Esophagus squamous epithelium (tissue), 5 donors: ENCODE measurements at regions not wholly inside any gene's neighbourhood (a gene's known extent, or its start where the extent isn't known, plus 50 kb on each side); places are given as distances from the start of the nearest gene placed in this dataset.

Source experiments
- DNase-seq: peaks from one replicate; lab custom pipeline; 2025; lab: John Stamatoyannopoulos, UW
- H3K27ac ChIP-seq, 4 donors: fragments of 200-600 bp; sonication (generic); one replicate each; pipeline ENCODE4 v1.5.1; 2016 to 2019; ENCODE audit warnings: mild to moderate bottlenecking in 1 of 4
- H3K27me3 ChIP-seq, 4 donors: fragments of 200-600 bp; sonication (generic); 1 replicate in 3 of 4; 2 replicates in 1 of 4; pipeline versions ENCODE4 v1.5.1 to v1.6.0; 2017 to 2021; ENCODE audit warnings: antibody characterized with exemption in 1 of 4
- H3K36me3 ChIP-seq, 3 donors: fragments of 200-600 bp; sonication (generic); one replicate each; pipeline ENCODE4 v1.5.1; 2016 to 2019
- H3K4me1 ChIP-seq, 3 donors: fragments of 200-600 bp; sonication (generic); one replicate each; pipeline ENCODE4 v1.5.1; 2017 to 2019
- H3K4me3 ChIP-seq, 4 donors: fragments of 200-600 bp; sonication (generic); 1 replicate in 3 of 4; 2 replicates in 1 of 4; pipeline ENCODE4 v1.5.1; 2016 to 2019; ENCODE audit warnings: mild to moderate bottlenecking in 2 of 4, moderate library complexity in 1 of 4
- H3K9me3 ChIP-seq, 3 donors: fragments of 200-600 bp; sonication (generic); one replicate each; pipeline ENCODE4 v1.5.1; 2016 to 2019
- CTCF ChIP-seq, 6 experiments: fragments of 450-650 bp in 4 of 6; fragments of 200-600 bp in 2 of 6; sonication (generic) in 2 of 6; IDR thresholded peaks; one replicate each; pipeline ENCODE4 v1.5.1; 2016 to 2019; ENCODE audit warnings: antibody characterized with exemption in 6 of 6, mild to moderate bottlenecking in 4 of 6, moderate library complexity in 4 of 6
- POLR2A ChIP-seq, 4 donors: fragments of 450-650 bp; IDR thresholded peaks; one replicate each; pipeline ENCODE4 v1.6.1; 2017; ENCODE audit warnings: antibody characterized with exemption in 4 of 4, mild to moderate bottlenecking in 4 of 4, moderate library complexity in 3 of 4
- WGBS, 2 donors: methylation state at CpG; one replicate each; pipeline ENCODE4 v1.1.5; 2018; 5-methylcytosine and 5-hydroxymethylcytosine counted together
- intact Hi-C: fragments of 100-400 bp; cut with DNase I; formaldehyde crosslinking; loops from one replicate; pipeline ENCODE4 v1.15.0; 2022
- donor health status: DM: yes; HTN: yes; CAD: no.

DNA sequence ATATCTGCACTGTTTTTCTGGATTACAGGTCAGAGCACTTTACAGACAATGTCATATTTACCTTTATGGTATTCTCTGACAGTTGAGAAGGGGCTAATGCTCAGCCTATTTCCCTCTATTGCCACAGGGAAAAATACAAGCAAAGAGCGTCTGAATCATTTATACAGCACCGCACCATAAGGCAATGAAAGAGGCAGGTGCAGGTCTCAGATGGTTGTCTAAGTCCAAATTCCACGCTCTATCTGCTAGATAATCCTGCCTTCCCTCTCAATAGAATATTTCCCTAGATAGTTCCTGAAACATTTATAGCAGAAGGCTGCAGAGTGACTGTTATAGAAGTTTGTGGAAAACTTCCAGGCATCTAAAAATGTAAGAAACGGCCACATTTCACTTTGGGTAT, 446.1 kb upstream of the CDH6 start:
- TF ChIP-seq CTCF (IDR thresholded peaks at IDR 0.05) (no peak), POLR2A (IDR thresholded peaks at IDR 0.05) (no peak)
- no peak overlapping the region for H3K4me3 ChIP-seq
- WGBS, 2 donors = 78 to 83% methylated on average over 4 of the region's 4 CpGs
- H3K27ac ChIP-seq = no peak overlapping the region
- no peaks in the 10 kb centered on the region for H3K36me3 ChIP-seq
- no peaks in the 10 kb centered on the region for H3K27me3 ChIP-seq
- H3K4me1 ChIP-seq = no peaks in the 10 kb centered on the region
- DNase-seq = no peak
- intact Hi-C loops = no loop called here
- no peaks in the 10 kb centered on the region for H3K9me3 ChIP-seq

DNA sequence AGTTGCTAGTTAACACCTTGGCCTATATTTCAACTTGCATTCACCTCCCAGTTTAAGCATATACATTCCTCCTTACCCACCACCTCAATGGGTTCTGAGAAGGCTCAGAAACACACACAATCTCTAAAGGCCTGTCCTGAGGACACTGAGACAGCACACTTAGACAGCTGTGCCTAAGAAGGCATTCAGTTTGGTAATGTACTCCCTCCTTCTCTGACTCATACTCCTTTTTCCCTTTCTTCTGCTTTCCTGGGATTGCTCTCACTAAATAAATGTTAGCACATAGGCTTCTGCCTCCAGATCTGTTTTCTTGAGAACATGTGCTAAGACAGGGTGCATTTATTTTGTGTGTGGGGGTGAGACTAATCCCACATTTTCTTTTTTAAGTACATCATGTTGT, 456.8 kb upstream of the CDH6 start:
- intact Hi-C loops = no loop called here
- no peaks in the 10 kb centered on the region for H3K9me3 ChIP-seq
- H3K4me3 ChIP-seq = no peak overlapping the region
- DNase-seq = no peak
- no peak for TF ChIP-seq POLR2A (IDR thresholded peaks at IDR 0.05)
- no peak for TF ChIP-seq CTCF (IDR thresholded peaks at IDR 0.05)
- H3K36me3 ChIP-seq = no peaks in the 10 kb centered on the region
- H3K4me1 ChIP-seq = no peaks in the 10 kb centered on the region
- H3K27ac ChIP-seq = no peak overlapping the region
- no peaks in the 10 kb centered on the region for H3K27me3 ChIP-seq

DNA sequence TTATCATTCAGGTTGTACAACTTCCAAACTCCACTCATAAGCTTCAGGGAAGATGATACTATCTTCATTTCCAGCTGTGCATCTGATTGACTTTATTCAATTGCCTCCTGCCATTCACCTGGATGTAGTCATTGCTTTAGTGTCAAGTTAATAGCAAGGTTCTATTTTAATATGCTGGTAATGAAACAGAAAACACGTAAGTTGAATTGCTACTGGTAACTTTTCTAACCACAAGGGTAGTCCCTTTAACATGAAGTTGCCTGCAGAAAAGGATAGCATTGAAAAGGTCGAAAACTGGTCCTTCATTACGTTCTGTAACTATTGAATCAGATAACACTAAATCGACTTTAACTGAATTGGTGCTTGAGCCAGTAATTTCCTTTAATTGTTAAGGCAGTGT, 459.4 kb upstream of the CDH6 start:
- Histone ChIP-seq H3K36me3 (no peaks in the 10 kb centered on the region), H3K9me3 (no peaks in the 10 kb centered on the region), H3K4me1 (no peaks in the 10 kb centered on the region), H3K27me3 (no peaks in the 10 kb centered on the region), H3K27ac (no peak overlapping the region), H3K4me3 (no peak overlapping the region)
- WGBS, 2 donors = 81% methylated on average over 4 of the region's 4 CpGs
- TF ChIP-seq POLR2A (IDR thresholded peaks at IDR 0.05) (no peak), CTCF (IDR thresholded peaks at IDR 0.05) (no peak)
- DNase-seq = no peak
- intact Hi-C loops = no loop called here

GRCh38 chr5:30725073-30725472, 468.4 kb upstream of the CDH6 start:
- WGBS, 2 donors = 35 to 65% methylated on average over 1 of the region's 1 CpG
- intact Hi-C loops = no loop called here
- Histone ChIP-seq H3K9me3 (no peaks in the 10 kb centered on the region), H3K36me3 (no peaks in the 10 kb centered on the region), H3K4me3 (no peak overlapping the region), H3K27me3 (no peaks in the 10 kb centered on the region), H3K4me1 (no peaks in the 10 kb centered on the region), H3K27ac (no peak overlapping the region)
- no peak for TF ChIP-seq CTCF (IDR thresholded peaks at IDR 0.05)
- TF ChIP-seq POLR2A (IDR thresholded peaks at IDR 0.05) = no peak
- no peak for DNase-seq

DNA sequence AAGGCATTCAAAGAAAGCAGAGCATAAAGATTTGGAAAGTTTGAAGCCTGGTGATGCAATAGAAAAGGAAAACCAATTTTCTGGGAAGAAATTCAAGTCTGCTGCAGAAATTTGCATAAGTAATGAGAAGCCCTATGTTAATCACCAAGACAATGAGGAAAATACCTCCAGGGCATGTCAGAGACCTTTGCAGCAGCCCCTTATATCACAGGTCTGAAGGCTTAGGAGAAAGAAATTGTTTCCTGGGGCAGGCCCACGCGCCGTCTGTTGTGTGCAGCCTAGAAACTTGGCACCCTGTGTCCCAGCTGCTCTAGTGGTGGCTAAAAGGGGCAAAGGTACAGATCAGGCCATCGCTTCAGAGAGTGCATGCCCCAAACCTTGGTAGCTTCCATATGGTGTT, 495.3 kb upstream of the CDH6 start:
- Histone ChIP-seq H3K27me3 (no peaks in the 10 kb centered on the region), H3K4me1 (no peaks in the 10 kb centered on the region), H3K36me3 (no peaks in the 10 kb centered on the region), H3K4me3 (no peak overlapping the region), H3K27ac (no peak overlapping the region), H3K9me3 (no peaks in the 10 kb centered on the region)
- intact Hi-C loops = no loop called here
- 84 to 97% methylated on average over 3 to 4 of the region's 4 CpGs for WGBS, 2 donors
- DNase-seq = no peak
- TF ChIP-seq CTCF (IDR thresholded peaks at IDR 0.05) (no peak), POLR2A (IDR thresholded peaks at IDR 0.05) (no peak)
